ENCODE measurements at regions not wholly inside any gene's neighbourhood (a gene's known extent, or its start where the extent isn't known, plus 50 kb on each side); places are given as distances from the start of the nearest gene placed in this dataset.
"Not testable (repeated sequence)": the region's sequence is repeated elsewhere in the genome, so short reads cannot be mapped to it uniquely, and the experiment has no call there.

DNA sequence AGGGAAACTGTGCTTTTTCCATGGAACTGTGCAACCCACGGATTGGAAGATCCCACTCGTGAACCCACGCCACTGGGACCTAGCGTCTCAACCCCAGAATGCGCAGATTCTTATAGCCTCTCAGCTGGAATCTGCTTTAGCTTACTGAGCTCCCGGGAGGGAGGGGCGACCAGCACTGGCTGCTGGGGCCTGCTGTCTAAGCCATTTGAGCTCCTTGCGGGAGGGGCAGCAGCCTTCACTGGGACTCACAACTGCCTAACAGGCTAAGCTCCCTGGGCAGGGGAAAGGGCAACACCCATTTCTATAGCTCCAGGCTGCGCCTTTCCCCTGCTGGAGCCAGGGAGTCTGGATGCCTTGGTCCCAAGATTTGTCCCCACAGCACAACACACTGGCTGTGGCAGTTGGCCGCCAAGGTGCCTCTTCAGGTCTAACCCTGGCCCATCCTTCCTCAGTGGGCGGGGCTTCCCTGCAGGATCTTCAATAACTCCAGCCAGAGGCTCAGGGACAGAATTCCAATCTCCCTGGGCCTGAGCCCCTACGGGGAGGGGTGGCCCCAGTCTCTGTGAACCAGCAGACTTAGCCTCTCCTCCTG, 451.7 kb upstream of the PITX2 start:
- no peaks in the 10 kb centered on the region for H3K36me3 ChIP-seq (replicated peaks)
- in situ Hi-C loops (cut with HindIII; ENCODE audit: low pct_ligation_motif_present, low sequenced_read_pairs): no loop called here
- no peak overlapping the region for H3K4me3 ChIP-seq (ENCODE audit: low read depth, low read length)
- H3K27me3 ChIP-seq (replicated peaks): no peaks in the 10 kb centered on the region
- DNase-seq: no peak
- H3K27ac ChIP-seq: no peak overlapping the region
- TF ChIP-seq, protein P1, sequence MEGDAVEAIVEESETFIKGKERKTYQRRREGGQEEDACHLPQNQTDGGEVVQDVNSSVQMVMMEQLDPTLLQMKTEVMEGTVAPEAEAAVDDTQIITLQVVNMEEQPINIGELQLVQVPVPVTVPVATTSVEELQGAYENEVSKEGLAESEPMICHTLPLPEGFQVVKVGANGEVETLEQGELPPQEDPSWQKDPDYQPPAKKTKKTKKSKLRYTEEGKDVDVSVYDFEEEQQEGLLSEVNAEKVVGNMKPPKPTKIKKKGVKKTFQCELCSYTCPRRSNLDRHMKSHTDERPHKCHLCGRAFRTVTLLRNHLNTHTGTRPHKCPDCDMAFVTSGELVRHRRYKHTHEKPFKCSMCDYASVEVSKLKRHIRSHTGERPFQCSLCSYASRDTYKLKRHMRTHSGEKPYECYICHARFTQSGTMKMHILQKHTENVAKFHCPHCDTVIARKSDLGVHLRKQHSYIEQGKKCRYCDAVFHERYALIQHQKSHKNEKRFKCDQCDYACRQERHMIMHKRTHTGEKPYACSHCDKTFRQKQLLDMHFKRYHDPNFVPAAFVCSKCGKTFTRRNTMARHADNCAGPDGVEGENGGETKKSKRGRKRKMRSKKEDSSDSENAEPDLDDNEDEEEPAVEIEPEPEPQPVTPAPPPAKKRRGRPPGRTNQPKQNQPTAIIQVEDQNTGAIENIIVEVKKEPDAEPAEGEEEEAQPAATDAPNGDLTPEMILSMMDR (IDR thresholded peaks at IDR 0.05; ENCODE audit: low read depth, low read length, missing control alignments): no peak

DNA sequence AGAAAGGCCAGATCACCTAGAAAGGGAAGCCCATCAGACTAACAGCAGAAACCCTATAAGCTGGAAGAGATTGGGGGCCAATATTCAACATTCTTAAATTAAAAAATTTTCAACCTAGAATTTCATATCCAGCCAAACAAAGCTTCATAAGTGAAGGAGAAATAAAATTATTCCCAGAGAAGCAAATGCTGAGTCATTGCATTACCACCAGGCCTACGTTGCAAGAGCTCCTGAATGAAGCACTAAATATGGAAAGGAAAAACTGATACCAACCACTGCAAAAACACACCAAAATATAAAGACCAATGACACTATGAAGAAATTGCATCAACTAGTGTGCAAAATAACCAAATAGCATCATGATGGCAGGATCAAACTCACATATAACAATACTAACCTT, 453.4 kb upstream of the PITX2 start:
- in situ Hi-C loops (cut with HindIII; ENCODE audit: low pct_ligation_motif_present, low sequenced_read_pairs); DNase-seq; H3K27me3 ChIP-seq (replicated peaks); H3K27ac ChIP-seq; H3K36me3 ChIP-seq (replicated peaks); H3K4me3 ChIP-seq (ENCODE audit: low read depth, low read length): not testable (repeated sequence)

DNA sequence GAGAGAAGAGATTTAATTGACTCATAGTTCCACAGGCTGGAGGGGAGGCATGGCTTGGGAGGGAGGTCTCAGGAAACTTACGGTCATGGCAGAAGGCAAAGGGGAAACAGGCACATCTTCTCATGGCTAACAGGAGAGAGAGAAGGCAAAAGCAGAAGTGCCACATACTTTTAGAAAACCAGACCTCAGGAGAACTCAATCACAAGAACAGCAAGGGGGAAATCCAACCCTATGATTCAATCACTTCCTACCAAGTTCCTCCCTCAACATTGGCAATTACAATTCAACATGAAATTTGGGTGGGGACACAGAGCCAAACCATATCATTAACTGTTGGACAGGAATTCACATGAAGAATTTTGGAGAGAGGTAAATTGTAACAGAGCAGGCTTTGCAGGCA, 485.3 kb upstream of the PITX2 start:
- Histone ChIP-seq H3K27me3 (replicated peaks) (no peaks in the 10 kb centered on the region), H3K27ac (no peak overlapping the region), H3K4me3 (ENCODE audit: low read depth, low read length) (no peak overlapping the region), H3K36me3 (replicated peaks) (no peaks in the 10 kb centered on the region)
- TF ChIP-seq, protein P1 (IDR thresholded peaks at IDR 0.05; ENCODE audit: low read depth, low read length, missing control alignments): no peak
- DNase-seq: no peak
- in situ Hi-C loops (cut with HindIII; ENCODE audit: low pct_ligation_motif_present, low sequenced_read_pairs): no loop called here

DNA sequence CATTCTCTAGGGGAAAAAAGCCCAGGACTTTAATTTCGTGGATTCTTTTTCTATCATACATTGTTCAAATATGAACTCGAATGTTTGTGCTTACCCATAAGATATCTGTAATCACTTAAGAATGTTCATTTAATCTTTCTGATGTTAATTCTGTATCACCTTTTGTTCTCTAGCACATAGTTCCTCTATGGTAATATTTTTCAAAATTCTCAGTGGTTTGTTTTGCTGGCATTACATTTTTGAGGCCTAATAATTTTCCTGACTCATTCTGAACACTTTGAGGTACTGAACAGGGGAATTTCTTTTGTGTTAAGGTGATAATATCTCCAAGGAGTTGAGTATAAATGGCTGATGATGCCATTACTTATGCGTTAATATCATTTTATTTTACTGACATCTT, 490.7 kb upstream of the PITX2 start:
- Histone ChIP-seq H3K27me3 (replicated peaks) (no peaks in the 10 kb centered on the region), H3K4me3 (ENCODE audit: low read depth, low read length) (no peak overlapping the region), H3K27ac (no peak overlapping the region), H3K36me3 (replicated peaks) (no peaks in the 10 kb centered on the region)
- in situ Hi-C loops (cut with HindIII; ENCODE audit: low pct_ligation_motif_present, low sequenced_read_pairs): no loop called here
- TF ChIP-seq, protein P1 (IDR thresholded peaks at IDR 0.05; ENCODE audit: low read depth, low read length, missing control alignments): no peak
- DNase-seq: no peak

DNA sequence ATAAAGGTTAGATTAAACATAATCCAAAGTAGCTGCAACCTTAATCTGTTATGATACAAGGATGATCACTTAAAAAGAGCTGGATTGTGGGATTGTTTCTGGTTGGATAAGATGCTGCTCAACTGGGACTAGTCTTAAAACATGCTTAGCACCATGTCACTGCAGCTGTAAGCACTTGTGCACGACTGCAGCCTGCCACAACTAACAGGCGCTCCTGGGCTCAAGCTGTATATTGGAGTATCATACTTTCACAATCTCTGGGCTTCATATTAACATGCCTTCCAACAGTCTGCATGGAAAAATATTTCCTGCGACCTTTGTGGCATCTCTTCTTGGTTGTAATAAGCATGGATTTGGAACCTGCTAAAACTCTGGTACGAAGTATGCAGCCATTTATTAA, 493.0 kb upstream of the PITX2 start:
- Histone ChIP-seq H3K27me3 (replicated peaks) (no peaks in the 10 kb centered on the region), H3K27ac (no peak overlapping the region), H3K4me3 (ENCODE audit: low read depth, low read length) (no peak overlapping the region), H3K36me3 (replicated peaks) (no peaks in the 10 kb centered on the region)
- DNase-seq: no peak
- TF ChIP-seq, protein P1 (IDR thresholded peaks at IDR 0.05; ENCODE audit: low read depth, low read length, missing control alignments): no peak
- in situ Hi-C loops (cut with HindIII; ENCODE audit: low pct_ligation_motif_present, low sequenced_read_pairs): no loop called here

DNA sequence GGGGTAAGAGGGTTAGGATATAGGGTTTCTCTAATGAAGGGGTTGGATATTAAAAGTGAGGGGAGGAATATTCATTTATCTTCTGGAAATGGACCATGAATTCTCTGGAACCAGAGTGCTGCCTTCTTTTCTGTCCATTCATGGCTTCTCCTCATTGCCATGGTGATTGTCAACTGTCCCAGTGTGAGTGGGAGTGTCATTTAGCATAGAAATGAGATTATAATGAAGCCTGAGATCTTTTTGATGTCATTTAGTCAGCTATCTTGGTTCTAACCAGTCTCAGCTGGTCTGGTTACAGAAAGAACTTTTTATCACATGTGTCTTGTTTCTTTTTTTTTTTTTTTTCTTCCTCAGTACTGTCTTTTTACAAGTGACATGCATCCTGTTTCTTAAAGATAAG, 497.3 kb upstream of the PITX2 start:
- DNase-seq: no peak
- Histone ChIP-seq H3K36me3 (replicated peaks) (no peaks in the 10 kb centered on the region), H3K27ac (no peak overlapping the region), H3K27me3 (replicated peaks) (no peaks in the 10 kb centered on the region), H3K4me3 (ENCODE audit: low read depth, low read length) (no peak overlapping the region)
- in situ Hi-C loops (cut with HindIII; ENCODE audit: low pct_ligation_motif_present, low sequenced_read_pairs): no loop called here
- TF ChIP-seq, protein P1 (IDR thresholded peaks at IDR 0.05; ENCODE audit: low read depth, low read length, missing control alignments): no peak

All from brain microvascular endothelial cell (primary cell).